Stomach (tissue), 4 donors: ENCODE measurements at regions not wholly inside any gene's neighbourhood (a gene's known extent, or its start where the extent isn't known, plus 50 kb on each side); places are given as distances from the start of the nearest gene placed in this dataset.

Source experiments
- EP300 ChIP-seq: sonication (generic); formaldehyde crosslinking; IDR thresholded peaks from one replicate; pipeline ENCODE4 v1.6.1; 2017; ENCODE audit warnings: antibody characterized with exemption
- POLR2A ChIP-seq, 4 donors: fragments of 450-650 bp; IDR thresholded peaks; one replicate each; pipeline ENCODE4 v1.6.1; 2016; ENCODE audit warnings: antibody characterized with exemption in 4 of 4, control low read depth in 2 of 4, mild to moderate bottlenecking in 1 of 4, moderate library complexity in 1 of 4
- TF ChIP-seq, protein P1 (sequence below), 7 experiments: fragments of 450-650 bp in 4 of 7; fragments of 200-600 bp in 3 of 7; sonication (generic) in 3 of 7; IDR thresholded peaks; one replicate each; pipeline ENCODE4 v1.5.1; 2016 to 2019; ENCODE audit warnings: antibody characterized with exemption in 7 of 7, control low read depth in 2 of 7, mild to moderate bottlenecking in 1 of 7

DNA sequence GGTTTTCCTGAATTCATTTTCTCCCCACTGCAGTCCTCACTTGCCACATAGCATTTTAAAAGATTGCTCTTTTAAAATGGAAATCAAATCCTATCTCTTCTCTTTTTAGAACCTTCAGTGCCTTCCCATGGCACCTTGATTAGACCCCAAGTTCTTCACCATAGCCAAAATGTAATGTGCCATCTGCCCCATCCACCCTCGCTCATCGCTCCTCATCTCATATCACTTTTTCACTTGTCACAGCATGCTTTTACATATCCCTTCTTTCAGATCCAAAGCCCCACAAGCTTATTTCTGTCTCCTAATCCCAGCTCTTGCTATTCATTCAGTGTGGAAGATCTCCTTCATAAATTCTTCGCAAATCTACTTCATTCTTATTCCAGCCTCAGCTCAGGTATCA lies 161.7 kb downstream of the CD47 start:
- TF ChIP-seq POLR2A (IDR thresholded peaks at IDR 0.05) (no peak), EP300 (no peak)
- TF ChIP-seq, protein P1, sequence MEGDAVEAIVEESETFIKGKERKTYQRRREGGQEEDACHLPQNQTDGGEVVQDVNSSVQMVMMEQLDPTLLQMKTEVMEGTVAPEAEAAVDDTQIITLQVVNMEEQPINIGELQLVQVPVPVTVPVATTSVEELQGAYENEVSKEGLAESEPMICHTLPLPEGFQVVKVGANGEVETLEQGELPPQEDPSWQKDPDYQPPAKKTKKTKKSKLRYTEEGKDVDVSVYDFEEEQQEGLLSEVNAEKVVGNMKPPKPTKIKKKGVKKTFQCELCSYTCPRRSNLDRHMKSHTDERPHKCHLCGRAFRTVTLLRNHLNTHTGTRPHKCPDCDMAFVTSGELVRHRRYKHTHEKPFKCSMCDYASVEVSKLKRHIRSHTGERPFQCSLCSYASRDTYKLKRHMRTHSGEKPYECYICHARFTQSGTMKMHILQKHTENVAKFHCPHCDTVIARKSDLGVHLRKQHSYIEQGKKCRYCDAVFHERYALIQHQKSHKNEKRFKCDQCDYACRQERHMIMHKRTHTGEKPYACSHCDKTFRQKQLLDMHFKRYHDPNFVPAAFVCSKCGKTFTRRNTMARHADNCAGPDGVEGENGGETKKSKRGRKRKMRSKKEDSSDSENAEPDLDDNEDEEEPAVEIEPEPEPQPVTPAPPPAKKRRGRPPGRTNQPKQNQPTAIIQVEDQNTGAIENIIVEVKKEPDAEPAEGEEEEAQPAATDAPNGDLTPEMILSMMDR (IDR thresholded peaks at IDR 0.05): no peak
